ENCODE measurements at regions not wholly inside any gene's neighbourhood (a gene's known extent, or its start where the extent isn't known, plus 50 kb on each side); places are given as distances from the start of the nearest gene placed in this dataset.

DNA sequence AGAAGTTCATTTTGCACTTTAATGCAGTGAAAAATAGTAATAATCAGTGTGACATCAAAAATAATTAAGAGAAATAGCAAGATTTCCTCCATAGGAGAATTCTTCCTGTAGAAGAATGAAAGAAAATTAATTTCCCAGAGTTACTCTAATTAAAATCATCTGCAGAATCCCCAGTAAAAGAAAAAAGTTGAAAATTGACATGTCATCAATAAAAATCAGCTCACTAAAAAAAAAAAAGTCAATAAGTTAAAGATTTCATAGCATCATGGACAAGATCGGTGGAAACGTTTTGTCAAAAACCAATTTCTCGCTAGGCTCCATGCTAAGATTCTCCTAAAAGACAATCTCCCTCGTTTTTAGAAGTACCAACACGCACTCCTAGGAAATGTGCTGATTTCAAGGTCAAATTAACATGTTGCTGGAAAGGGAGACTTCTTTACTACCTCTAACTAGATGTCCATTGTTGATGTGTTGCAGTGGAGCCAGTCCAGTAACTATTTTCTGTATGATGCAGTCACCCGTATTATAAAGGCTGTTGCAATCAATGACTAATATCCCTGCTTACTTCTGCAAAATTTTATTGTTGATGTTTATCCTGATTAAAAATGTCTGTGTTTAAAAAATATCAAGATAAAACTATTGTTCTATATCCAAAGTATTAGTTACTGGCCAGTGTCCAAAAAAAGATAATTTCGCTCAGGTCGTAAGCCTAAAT is 591.9 kb upstream of the MGMT start:
- DNase-seq (ENCODE audit: low spot score), result no peak

DNA sequence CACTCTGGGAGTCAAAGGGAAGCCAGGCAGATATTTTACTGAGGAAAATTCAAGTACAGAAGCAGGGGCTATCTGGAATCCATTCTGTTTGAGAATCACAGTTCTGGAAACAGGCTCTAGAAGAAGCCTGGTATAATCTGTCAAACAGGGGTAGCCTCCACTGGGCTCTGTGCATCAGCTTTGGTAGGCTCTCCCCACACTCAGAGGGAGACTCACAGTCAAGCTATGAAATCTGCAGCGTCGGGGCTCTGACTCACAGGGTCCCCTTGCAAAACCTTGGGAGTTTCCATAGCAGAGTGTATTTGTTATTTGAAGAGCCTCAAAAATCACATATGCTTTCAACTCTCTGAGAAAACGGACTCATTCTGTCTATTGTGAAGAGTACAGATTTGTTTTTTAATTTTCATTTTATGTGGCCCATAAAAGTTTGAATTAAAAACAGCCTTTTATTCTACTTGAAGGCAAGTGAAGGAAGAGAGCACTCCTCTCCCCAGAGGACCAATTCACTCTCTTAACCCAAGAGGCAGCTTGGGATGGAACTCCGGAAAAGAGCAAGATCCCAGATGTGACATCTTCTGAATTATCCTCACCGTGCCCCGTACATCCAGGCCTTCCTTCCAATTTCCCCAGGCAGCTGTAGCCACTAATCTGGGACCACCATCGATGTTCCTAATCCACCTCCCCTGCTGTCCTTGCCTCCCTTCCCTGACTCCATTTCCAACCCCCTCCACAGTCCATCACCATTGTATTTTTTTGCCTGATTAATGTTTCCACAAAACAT is 590.9 kb upstream of the MGMT start:
- no peak for DNase-seq (ENCODE audit: low spot score)

- no peak for DNase-seq (ENCODE audit: low spot score)
Observed at GRCh38 chr10:128877141-128877540, 589.9 kb upstream of the MGMT start.

- DNase-seq (ENCODE audit: low spot score), result no peak
Observed at GRCh38 chr10:128877936-128878335, 589.1 kb upstream of the MGMT start.

DNA sequence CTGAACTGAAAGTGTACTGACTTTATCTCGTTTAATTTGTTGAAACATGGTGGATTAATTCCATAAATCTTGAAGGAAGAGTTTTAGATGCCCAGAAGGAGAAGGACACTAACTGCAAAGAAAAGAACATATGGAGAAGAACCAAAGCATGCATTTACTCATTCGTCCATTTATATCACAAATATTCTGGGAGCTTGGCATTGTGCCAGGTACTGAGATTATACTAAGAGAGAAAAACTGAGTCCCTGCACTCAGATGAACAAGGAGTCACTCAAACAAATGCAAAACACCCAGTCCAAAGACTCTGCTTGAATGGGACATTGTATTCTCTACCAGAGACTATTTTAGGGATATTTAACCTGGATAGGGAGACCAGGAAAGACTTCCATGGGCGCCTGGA is 588.0 kb upstream of the MGMT start:
- DNase-seq (ENCODE audit: low spot score), result no peak

- no peak for DNase-seq (ENCODE audit: low spot score)
Observed at GRCh38 chr10:128879441-128880140, 587.5 kb upstream of the MGMT start.

- DNase-seq (ENCODE audit: low spot score), result no peak
Observed at GRCh38 chr10:128880159-128880725, 586.8 kb upstream of the MGMT start.

DNA sequence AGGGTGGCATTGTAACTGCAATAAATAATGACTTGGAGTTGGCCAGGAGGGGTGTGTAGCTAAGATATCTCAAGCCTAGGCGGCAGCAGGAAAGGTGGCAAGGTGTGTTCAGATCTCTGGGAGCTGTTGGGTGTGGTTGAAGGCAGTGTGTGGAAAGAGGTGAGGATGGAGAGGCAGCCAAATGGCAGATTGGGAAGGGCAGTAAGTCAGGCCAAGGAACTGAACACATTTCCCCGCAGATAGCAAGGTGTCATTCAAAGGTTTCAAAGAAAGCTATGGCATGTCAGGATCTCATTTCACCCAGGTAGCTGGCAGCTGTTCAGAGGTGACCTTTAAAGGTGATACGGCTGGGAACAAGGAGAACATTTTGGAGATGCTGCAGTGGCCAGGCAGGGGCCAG is 586.0 kb upstream of the MGMT start:
- no peak for DNase-seq (ENCODE audit: low spot score)

GRCh38 chr10:128883231-128884032 is 583.6 kb upstream of the MGMT start:
- DNase-seq (ENCODE audit: low spot score), result no peak

- DNase-seq (ENCODE audit: low spot score), result no peak
Observed at GRCh38 chr10:128884033-128884425, 583.0 kb upstream of the MGMT start.

GRCh38 chr10:128884496-128885072 is 582.5 kb upstream of the MGMT start:
- DNase-seq (ENCODE audit: low spot score), result no peak

DNA sequence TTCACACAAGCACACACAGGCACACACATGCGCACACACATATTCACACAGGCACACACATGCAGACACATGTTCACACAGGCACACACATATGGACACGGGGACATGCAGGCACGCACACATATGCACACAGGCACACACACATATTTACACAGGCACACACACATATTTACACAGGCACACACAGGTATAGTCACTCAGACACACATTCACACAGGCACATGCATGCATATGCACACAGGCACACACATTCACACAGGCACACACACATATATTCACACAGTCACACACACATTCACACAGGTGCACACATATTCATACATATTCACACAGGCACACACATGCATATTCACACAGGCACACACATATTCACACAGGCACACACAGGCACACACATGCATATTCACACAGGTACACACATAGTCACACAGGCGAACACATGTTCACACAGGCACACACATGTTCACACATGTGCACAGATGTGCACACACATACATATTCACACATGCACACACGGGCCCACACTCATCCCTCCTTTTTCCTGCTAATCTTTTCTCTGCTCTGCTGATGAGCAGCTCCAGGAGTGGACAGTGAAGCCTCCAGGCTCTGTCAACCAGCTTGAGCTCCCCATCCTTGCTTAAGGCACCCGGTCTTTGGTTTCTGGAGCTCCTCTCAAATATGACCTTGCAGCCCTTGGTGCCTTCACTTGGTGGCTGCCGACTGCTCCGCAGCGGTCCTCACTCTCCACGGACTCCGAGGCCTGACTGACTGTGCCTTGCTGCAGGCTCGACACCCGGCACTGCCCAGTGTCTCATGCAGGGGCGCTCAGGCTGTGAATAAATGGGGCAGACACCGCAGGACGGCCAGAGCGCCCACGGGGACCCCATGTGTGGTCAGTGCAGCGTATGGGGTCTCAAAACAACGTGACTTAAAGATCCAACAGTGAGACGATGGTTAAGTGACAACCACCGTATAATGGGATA is 581.2 kb upstream of the MGMT start:
- DNase-seq (ENCODE audit: low spot score), result no peak

- no peak for DNase-seq (ENCODE audit: low spot score)
Observed at GRCh38 chr10:128887856-128888255, 579.2 kb upstream of the MGMT start.

DNA sequence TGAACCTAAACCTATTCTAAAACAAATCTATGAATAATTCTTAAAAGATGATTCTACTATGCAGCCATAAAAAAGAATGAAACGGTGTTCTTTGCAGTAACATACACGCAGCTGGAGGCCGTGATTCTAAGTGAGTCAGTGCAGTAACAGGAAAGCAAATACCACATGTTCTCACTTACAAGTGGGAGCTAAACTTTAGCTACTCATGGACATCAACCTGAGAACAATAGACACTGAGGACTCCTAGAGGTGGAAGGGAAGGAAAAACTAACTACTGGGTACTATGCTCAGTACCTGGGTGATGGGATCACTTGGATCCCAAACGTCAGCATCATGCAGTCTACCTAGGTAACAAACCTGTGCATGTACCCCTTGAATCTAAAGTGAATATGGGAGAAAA is 575.0 kb upstream of the MGMT start:
- DNase-seq (ENCODE audit: low spot score), result no peak

GRCh38 chr10:128894641-128895040 is 572.4 kb upstream of the MGMT start:
- DNase-seq (ENCODE audit: low spot score), result no peak

DNA sequence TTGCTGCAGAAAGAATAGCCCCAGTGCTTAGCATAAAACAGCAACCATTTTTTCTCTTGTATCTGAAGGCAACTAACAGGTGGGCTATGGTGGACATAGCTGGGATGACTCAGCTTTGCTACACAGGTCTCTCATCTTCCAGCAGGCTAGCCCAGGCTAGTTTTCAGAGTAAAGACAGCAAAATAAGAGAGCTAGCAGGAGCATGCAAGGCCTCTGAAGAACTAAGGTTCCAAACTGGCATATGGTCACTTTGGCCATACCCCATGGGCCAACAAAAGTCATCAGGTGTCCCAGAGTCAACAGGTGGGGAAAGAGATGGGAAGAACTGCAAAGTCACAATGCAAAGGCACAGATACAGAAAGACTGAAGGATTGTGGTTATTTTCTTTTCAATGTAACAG is 571.6 kb upstream of the MGMT start:
- no peak for DNase-seq (ENCODE audit: low spot score)

GRCh38 chr10:128896116-128896795 is 570.8 kb upstream of the MGMT start:
- DNase-seq (ENCODE audit: low spot score), result no peak

DNA sequence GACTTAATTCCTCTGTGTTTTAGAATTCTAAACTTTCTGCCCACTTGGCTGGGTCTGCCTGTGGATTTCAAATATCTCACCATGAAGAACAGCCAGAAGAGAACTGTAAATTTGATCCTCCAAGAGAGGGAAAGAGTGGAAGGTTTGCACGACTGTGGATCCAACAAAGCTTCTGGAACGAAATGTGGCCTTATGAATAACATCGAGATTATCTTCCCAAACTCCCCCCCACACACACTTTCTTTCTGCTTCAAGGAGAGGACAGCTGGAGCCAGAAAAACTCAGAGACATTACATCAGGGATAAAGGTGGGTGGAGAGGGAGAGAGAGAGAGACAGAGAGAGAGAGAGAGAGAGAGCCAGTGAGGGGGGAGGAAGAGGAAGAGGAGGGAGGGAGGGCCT is 570.1 kb upstream of the MGMT start:
- DNase-seq (ENCODE audit: low spot score), result no peak

DNA sequence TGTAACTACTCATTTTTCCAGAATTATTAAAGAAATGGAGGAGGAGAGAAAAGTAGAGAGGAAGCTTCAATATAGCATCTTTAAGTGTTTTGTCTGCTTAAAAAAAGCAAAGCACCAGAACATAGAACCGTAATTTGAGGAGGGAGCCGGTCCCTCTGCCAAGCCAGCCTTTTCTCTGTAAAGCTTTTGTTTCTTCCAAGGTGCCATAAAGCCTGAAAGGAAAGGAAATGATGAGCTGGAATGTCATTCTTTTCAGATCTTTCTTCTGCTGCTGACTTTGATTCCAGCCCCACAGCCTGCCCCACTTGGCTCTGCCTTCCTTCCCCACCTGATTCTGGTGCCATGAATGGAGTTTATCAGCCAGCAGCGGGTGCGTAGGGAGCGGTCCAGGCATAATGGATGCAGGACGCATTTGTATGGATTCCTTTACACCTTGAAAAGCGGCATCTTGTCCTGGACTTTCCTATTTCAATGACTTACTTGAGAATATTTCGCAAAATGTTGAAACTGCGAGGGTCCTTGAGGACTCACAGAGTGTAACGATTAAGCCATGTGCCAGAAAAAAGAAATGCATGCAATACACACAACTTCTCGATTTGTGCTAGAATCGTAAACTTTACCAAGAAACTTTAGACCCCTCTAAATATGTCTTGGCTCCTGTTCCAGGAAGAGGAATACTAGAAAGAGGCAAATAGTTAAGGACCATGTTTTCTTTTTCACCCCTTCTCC is 569.5 kb upstream of the MGMT start:
- DNase-seq (ENCODE audit: low spot score), result no peak

Data from SW480 (cell line).